Activated naive CD8-positive, alpha-beta T cell treated with anti-CD3 and anti-CD28 coated beads, Interleukin-2, amount 50 U/mL, for 16 hours (primary cell): ENCODE measurements at regions not wholly inside any gene's neighbourhood (a gene's known extent, or its start where the extent isn't known, plus 50 kb on each side); places are given as distances from the start of the nearest gene placed in this dataset.

Experiments
- DNase-seq: peaks from one replicate; pipeline ENCODE4 v3.0.0-alpha.2; 2020; ENCODE audit warnings: low read depth, low spot score

DNA sequence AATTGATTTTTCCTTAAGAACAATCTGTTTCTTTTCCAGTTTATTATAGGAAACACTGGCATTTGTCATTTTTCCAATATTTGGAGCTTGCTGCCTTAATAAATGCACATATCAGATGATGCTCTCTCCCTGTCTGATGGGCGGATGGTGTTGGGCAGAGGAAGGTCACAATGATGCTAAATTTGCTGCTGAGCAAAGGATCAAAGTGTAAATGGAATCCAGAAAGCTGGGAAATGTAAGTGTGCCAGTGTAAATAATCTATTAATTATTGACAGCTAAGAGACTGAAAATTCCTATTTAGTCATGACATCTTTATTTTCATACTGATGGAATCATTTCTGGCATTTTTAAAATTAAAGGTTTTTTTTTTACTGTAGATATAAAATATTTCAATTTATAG is 243.2 kb downstream of the PTBP2 start:
- DNase-seq, result no peak

GRCh38 chr1:96966536-96967138 is 245.1 kb downstream of the PTBP2 start:
- DNase-seq, result peak; percentile 61

- no peak for DNase-seq
Observed at GRCh38 chr1:96967311-96967710, 245.7 kb downstream of the PTBP2 start.

- DNase-seq, result no peak
Observed at GRCh38 chr1:96968541-96968940, 247.0 kb downstream of the PTBP2 start.

DNA sequence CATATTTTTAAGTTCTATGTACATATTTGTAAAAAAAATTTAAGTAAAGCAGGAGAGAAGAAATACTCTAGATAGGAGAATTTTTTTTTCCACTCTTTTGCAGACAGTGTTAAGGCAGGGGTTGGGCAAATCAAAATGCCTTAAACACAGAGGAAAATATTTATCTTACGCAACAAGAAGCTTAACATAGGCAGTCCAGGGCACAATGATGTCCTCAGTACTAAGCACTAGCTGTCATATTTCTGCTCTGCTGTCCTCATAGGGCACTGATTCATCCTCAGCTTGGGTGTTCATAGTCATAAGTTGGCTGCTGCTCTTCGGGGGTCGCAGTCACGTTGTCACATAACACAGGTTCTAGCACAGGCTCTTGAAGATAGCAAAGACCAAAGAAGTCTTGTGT is 247.4 kb downstream of the PTBP2 start:
- no peak for DNase-seq

- no peak for DNase-seq
Observed at GRCh38 chr1:96969656-96970163, 248.1 kb downstream of the PTBP2 start.

DNA sequence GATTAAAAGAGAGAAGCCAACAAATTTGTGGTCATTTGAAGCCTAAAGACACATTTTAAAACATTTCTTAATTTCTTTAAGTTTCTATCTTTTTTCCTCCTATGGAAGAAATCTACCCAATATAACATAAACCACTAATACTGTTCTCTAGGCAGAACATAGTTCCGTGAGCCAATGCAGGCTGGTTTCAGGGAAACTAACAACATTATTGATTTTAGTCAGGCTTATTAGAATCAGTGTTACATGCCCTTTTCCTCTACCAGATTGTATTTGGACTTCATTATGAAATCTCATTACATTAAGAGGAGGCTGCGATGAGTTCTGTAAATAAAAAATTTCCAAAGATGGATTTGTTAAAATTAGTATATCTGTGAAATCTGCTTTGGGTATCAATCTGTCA is 249.9 kb downstream of the PTBP2 start:
- DNase-seq, result no peak

DNA sequence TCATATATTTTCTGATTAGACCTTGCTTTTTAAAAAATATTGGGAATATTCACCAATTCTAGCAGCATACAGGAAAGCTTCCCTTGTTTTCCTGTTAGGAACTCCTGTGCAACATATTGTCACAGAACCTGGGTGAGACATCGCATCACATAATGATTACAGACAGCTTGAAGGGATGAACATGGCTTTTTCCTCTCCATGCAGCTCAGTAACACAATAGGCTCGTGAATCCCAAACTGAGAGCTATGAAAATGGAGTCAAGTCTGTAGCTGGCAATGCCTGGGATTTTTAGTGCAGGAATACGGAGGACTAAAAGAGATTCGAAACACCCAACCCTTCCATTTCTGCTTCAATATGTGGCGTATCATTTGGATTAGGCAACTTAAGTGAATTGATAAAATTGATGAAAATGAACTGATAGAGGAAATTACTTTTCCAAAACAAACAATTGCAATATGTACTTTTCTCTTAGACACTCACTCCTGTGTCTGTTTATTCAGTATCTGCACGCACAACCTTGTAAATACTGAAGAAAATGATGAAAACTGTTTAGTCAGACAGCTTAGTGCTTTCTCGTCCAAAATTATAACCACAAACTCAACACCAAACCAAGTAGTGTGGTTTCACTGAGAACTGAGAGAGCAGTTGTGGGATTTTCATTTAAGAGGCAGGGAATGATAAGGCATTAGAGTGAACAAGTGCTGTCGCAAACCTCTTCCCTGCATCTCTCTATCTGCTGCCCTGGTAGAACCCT is 250.4 kb downstream of the PTBP2 start:
- DNase-seq, result no peak

DNA sequence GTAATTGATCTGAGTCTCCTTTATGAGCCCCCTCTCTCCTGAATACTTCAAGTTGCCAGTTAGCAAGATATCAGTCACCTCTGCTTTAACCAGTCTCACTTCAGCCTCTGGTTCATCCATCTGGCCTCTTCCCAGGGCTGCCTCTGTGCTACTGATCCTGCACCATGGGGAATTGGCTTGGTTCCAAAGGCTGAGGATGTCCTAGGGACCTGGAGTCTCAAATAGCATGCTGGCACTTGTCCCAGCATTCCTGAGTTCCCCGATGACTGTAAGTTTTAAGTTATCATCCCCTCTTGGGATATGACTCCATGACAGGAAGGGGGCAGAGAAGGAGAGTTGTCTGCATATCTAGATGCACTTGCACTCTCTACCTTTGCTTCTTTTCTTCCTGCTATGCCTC is 252.0 kb downstream of the PTBP2 start:
- DNase-seq, result no peak

DNA sequence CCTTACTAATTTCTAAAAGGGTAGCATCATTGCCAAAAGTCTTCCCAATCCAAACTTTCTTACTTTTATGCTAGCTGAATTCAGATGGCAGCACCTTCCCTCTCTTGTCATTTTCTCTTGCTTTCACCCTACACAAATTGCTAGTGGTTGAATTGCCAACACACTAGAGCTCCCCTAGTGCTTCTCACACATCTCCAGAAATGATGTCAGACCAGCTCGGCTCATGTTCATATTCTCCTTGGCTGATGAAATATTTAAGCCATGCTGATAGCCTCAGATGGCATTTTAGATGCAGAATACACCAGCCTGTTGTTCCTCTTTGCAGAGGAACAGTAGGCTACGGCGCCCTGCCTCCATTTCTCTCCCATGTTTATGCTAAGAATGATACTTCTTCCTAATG is 256.9 kb downstream of the PTBP2 start:
- no peak for DNase-seq

GRCh38 chr1:96978901-96979300 is 257.3 kb downstream of the PTBP2 start:
- DNase-seq, result no peak

DNA sequence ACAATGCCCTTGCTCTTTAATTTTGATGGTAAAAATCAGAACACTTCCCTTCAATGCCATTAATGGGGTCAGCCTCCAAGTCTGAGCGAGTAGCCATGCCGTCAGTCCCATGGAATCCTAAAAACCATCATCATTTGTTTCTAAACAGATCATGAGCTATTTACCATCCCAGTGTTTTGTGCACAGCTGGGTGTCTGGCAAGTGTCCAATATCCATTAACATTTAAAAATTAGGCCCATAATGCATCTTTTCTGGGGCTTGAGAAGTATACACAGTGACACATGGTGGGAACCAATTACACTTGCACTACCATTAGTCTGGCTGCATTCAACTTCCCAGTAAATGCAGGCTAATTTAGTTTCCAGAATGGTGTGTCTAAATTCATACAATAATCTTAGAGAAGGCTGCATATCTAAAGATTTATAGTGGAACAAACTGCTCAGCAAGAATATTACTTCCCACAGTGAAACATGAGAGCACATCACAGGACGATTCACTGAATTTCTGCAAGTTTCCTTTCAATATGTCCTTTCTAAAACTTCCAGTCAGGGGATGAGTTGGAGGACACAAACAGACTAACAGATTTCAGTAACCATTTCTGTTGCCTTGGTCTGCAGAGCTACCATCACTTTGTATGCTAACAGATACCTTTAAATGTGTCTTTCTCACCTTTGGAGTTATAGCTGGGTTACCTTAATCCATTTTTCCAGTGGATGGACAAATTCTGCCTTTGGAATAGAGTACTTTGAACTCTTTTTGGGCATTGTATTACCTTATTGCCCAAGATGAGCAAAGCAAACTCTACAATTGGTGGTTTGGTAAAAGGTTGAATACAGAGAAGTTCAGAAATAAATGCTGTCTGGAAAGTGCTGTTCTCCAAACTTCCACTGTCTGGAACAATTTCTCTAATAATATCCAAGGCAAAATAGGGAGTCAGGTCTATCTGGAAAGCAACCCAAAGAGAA is 258.0 kb downstream of the PTBP2 start:
- DNase-seq, result no peak

GRCh38 chr1:96980448-96980847 is 258.9 kb downstream of the PTBP2 start:
- no peak for DNase-seq

DNA sequence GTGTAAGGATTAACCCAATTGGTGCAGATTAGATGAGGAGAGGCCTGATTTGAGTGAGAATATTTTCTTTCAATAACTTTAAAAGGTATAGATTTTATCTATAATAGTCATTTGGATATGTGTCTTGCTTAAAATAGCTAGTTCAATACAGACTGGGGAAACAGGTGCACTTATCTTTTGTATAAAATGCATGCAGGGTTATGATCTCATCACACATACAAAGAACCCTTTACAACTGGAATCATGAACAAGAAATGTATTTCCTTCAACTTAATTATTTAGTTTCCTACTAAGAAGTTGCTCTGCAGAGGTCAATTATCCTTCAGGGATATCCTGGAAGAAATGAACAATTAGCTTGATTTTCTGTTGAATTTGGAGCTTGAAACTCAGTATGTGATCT is 259.6 kb downstream of the PTBP2 start:
- no peak for DNase-seq

GRCh38 chr1:96982118-96982517 is 260.5 kb downstream of the PTBP2 start:
- DNase-seq, result no peak

GRCh38 chr1:96983866-96984265 is 262.3 kb downstream of the PTBP2 start:
- no peak for DNase-seq

DNA sequence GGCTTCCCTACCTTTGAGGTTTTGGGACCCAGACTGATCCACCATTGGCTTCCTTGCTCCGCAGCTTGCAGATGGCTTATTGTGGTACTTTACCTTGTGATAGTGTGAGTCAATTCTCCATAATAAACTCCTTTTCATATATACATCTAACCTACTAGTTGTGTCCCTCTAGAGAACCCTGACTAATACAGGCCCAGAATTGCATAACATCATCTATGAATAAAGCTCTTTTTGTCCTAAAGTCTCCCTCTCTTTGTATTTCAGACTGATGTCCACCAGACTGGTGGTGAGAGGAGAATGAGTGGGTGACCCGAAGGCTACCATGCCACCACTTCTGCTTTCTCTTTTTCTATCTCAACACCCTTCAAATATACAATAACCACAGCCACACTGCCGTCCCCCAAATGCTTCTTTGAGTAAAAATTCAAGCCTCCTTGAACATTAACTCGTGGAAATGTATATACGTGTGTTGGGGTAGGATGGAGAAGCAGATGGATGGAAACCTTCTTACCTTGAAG is 265.7 kb downstream of the PTBP2 start:
- DNase-seq, result no peak

- DNase-seq, result no peak
Observed at GRCh38 chr1:96989302-96989701, 267.7 kb downstream of the PTBP2 start.

- no peak for DNase-seq
Observed at GRCh38 chr1:96990136-96990535, 268.6 kb downstream of the PTBP2 start.

GRCh38 chr1:96991261-96991660 is 269.7 kb downstream of the PTBP2 start:
- DNase-seq, result no peak

- DNase-seq, result no peak
Observed at GRCh38 chr1:96992871-96993270, 271.3 kb downstream of the PTBP2 start.

DNA sequence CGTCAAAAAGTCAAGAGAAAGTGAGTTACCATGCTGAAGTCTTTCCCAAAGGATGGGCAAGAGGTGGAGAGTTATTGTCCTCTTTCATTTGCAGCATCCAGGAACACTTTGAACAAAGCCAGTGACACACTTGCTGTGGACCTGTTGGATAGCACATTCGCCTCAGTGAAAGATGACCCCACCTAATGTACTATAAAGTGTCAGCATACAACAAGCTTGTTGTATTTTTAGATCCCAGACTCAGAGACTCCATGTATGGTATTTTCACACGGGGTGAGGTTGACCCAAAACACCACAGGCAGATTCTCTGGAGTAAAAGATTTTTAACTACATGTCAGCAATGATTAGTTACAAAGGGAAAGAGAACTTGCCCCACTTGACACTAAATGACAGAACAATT is 273.8 kb downstream of the PTBP2 start:
- DNase-seq, result no peak
